Fibroblast of mammary gland (primary cell): ENCODE measurements at regions not wholly inside any gene's neighbourhood (a gene's known extent, or its start where the extent isn't known, plus 50 kb on each side); places are given as distances from the start of the nearest gene placed in this dataset.

Experiments used
- DNase-seq: peaks from one replicate; pipeline ENCODE4 v3.0.0-alpha.2; 2010; ENCODE audit warnings: low read depth
- H3K4me3 ChIP-seq: 2 replicates; pipeline ENCODE4 v1.5.1; 2011; ENCODE audit warnings: low read depth, mild to moderate bottlenecking, low read length, moderate library complexity; ENCODE audit not compliant: control insufficient read depth
- CTCF ChIP-seq: conservative IDR thresholded peaks from 2 replicates; pipeline ENCODE4 v1.5.1; 2011; ENCODE audit warnings: low read depth, low read length, inconsistent platforms; ENCODE audit not compliant: control insufficient read depth, insufficient read depth

GRCh38 chr1:81671038-81671437 lies 129.7 kb upstream of the ADGRL2 start:
- no peak for TF ChIP-seq CTCF
- no peak for DNase-seq
- no peak overlapping the region for H3K4me3 ChIP-seq

- H3K4me3 ChIP-seq = no peak overlapping the region
- DNase-seq = peak; percentile 97
These were observed 130.4 kb upstream of the ADGRL2 start for GRCh38 chr1:81670286-81670685.

GRCh38 chr1:81666586-81666985 lies 134.1 kb upstream of the ADGRL2 start:
- no peak overlapping the region for H3K4me3 ChIP-seq
- DNase-seq = no peak
- TF ChIP-seq CTCF = no peak

More at GRCh38 chr1:81670286-81670685, 130.4 kb upstream of the ADGRL2 start:
- no peak for TF ChIP-seq CTCF

GRCh38 chr1:81664341-81664740 lies 136.4 kb upstream of the ADGRL2 start:
- no peak overlapping the region for H3K4me3 ChIP-seq
- TF ChIP-seq CTCF = no peak
- DNase-seq = peak; percentile 63

- no peak overlapping the region for H3K4me3 ChIP-seq
- no peak for TF ChIP-seq CTCF
These were observed 137.7 kb upstream of the ADGRL2 start for GRCh38 chr1:81662913-81663526.

GRCh38 chr1:81660286-81660685 lies 140.4 kb upstream of the ADGRL2 start:
- TF ChIP-seq CTCF = no peak
- DNase-seq = no peak
- no peak overlapping the region for H3K4me3 ChIP-seq

More at GRCh38 chr1:81662913-81663526, 137.7 kb upstream of the ADGRL2 start:
- no peak for DNase-seq

- no peak for TF ChIP-seq CTCF
- H3K4me3 ChIP-seq = no peak overlapping the region
- DNase-seq = no peak
These were observed 146.1 kb upstream of the ADGRL2 start for GRCh38 chr1:81654657-81655056.
